ENCODE measurements at regions not wholly inside any gene's neighbourhood (a gene's known extent, or its start where the extent isn't known, plus 50 kb on each side); places are given as distances from the start of the nearest gene placed in this dataset.

GRCh38 chrX:39168609-39169008 lies 367.4 kb downstream of the MID1IP1 start:
- intact Hi-C loops (cut with micrococcal nuclease): loop anchor here (10.0 kb wide), 2 partner anchors 256 to 446 kb away; no protein-coding TSS in a partner anchor
- no peaks in the 10 kb centered on the region for H3K27me3 Mint-ChIP-seq (ENCODE audit: insufficient read depth)
- no peaks in the 10 kb centered on the region for H3K9me3 Mint-ChIP-seq

GRCh38 chrX:39169976-39170375 lies 368.7 kb downstream of the MID1IP1 start:
- peaks cover 37% of the 10 kb centered on the region for H3K4me1 Mint-ChIP-seq (ENCODE audit: low read depth)
- intact Hi-C loops (cut with micrococcal nuclease): loop anchor here (10.0 kb wide), 2 partner anchors 255 to 445 kb away; no protein-coding TSS in a partner anchor
- H3K36me3 Mint-ChIP-seq (ENCODE audit: low read depth): no peaks in the 10 kb centered on the region
- no peaks in the 10 kb centered on the region for H3K9me3 Mint-ChIP-seq
- H3K27ac Mint-ChIP-seq: no peak overlapping the region
- no peak for DNase-seq (ENCODE audit: low spot score)
- H3K27me3 Mint-ChIP-seq (ENCODE audit: insufficient read depth): no peaks in the 10 kb centered on the region
- no peak overlapping the region for H3K4me3 Mint-ChIP-seq

More at GRCh38 chrX:39168609-39169008, 367.4 kb downstream of the MID1IP1 start:
- peaks cover 34% of the 10 kb centered on the region for H3K4me1 Mint-ChIP-seq (ENCODE audit: low read depth)
- DNase-seq (ENCODE audit: low spot score): no peak
- no peak overlapping the region for H3K27ac Mint-ChIP-seq
- H3K36me3 Mint-ChIP-seq (ENCODE audit: low read depth): no peaks in the 10 kb centered on the region
- no peak overlapping the region for H3K4me3 Mint-ChIP-seq

- no peak for DNase-seq (ENCODE audit: low spot score)
- Mint-ChIP-seq H3K36me3 (ENCODE audit: low read depth) (no peaks in the 10 kb centered on the region), H3K4me3 (no peak overlapping the region), H3K27me3 (ENCODE audit: insufficient read depth) (no peaks in the 10 kb centered on the region), H3K9me3 (no peaks in the 10 kb centered on the region), H3K4me1 (ENCODE audit: low read depth) (peaks cover 37% of the 10 kb centered on the region), H3K27ac (no peak overlapping the region)
- intact Hi-C loops (cut with micrococcal nuclease): no loop called here
Observed at GRCh38 chrX:39170464-39170863, 369.2 kb downstream of the MID1IP1 start.

- no peak for DNase-seq (ENCODE audit: low spot score)
- H3K36me3 Mint-ChIP-seq (ENCODE audit: low read depth): no peaks in the 10 kb centered on the region
- H3K4me1 Mint-ChIP-seq (ENCODE audit: low read depth): peaks cover 35% of the 10 kb centered on the region
Observed at GRCh38 chrX:39171686-39172085, 370.4 kb downstream of the MID1IP1 start.

GRCh38 chrX:39174241-39174771 lies 373.0 kb downstream of the MID1IP1 start:
- H3K4me3 Mint-ChIP-seq: no peak overlapping the region
- no peaks in the 10 kb centered on the region for H3K27me3 Mint-ChIP-seq (ENCODE audit: insufficient read depth)
- H3K36me3 Mint-ChIP-seq (ENCODE audit: low read depth): no peaks in the 10 kb centered on the region
- no peak for DNase-seq (ENCODE audit: low spot score)
- H3K9me3 Mint-ChIP-seq: no peaks in the 10 kb centered on the region
- peaks cover 33% of the 10 kb centered on the region for H3K4me1 Mint-ChIP-seq (ENCODE audit: low read depth)
- intact Hi-C loops (cut with micrococcal nuclease): loop anchor here (1.0 to 2.0 kb wide), 2 partner anchors 22 to 30 kb away; no protein-coding TSS in a partner anchor
- peak overlapping the region; percentile 89 for H3K27ac Mint-ChIP-seq

More at GRCh38 chrX:39171686-39172085, 370.4 kb downstream of the MID1IP1 start:
- Mint-ChIP-seq H3K27ac (no peak overlapping the region), H3K4me3 (no peak overlapping the region), H3K27me3 (ENCODE audit: insufficient read depth) (no peaks in the 10 kb centered on the region), H3K9me3 (no peaks in the 10 kb centered on the region)
- intact Hi-C loops (cut with micrococcal nuclease): no loop called here

- H3K27ac Mint-ChIP-seq: peak overlapping the region; percentile 89
- no peaks in the 10 kb centered on the region for H3K27me3 Mint-ChIP-seq (ENCODE audit: insufficient read depth)
- no peaks in the 10 kb centered on the region for H3K36me3 Mint-ChIP-seq (ENCODE audit: low read depth)
- peaks cover 33% of the 10 kb centered on the region for H3K4me1 Mint-ChIP-seq (ENCODE audit: low read depth)
- no peaks in the 10 kb centered on the region for H3K9me3 Mint-ChIP-seq
- DNase-seq (ENCODE audit: low spot score): peak; percentile 7
- intact Hi-C loops (cut with micrococcal nuclease): loop anchor here (1.0 to 2.0 kb wide), 2 partner anchors 21 to 30 kb away; no protein-coding TSS in a partner anchor
- peak overlapping the region; percentile 22 for H3K4me3 Mint-ChIP-seq
Observed at GRCh38 chrX:39174772-39175417, 373.6 kb downstream of the MID1IP1 start.

GRCh38 chrX:39175418-39176057 lies 374.3 kb downstream of the MID1IP1 start:
- Mint-ChIP-seq H3K4me3 (peak overlapping the region; percentile 22), H3K27me3 (ENCODE audit: insufficient read depth) (no peaks in the 10 kb centered on the region), H3K36me3 (ENCODE audit: low read depth) (no peaks in the 10 kb centered on the region), H3K9me3 (no peaks in the 10 kb centered on the region), H3K4me1 (ENCODE audit: low read depth) (peaks cover 33% of the 10 kb centered on the region), H3K27ac (peak overlapping the region; percentile 89)
- no peak for DNase-seq (ENCODE audit: low spot score)
- intact Hi-C loops (cut with micrococcal nuclease): loop anchor here (2.0 kb wide), 1 partner anchor 29 kb away; no protein-coding TSS in a partner anchor

- no peak overlapping the region for H3K27ac Mint-ChIP-seq
- no peaks in the 10 kb centered on the region for H3K9me3 Mint-ChIP-seq
- no peaks in the 10 kb centered on the region for H3K27me3 Mint-ChIP-seq (ENCODE audit: insufficient read depth)
- peaks cover 33% of the 10 kb centered on the region for H3K4me1 Mint-ChIP-seq (ENCODE audit: low read depth)
- no peaks in the 10 kb centered on the region for H3K36me3 Mint-ChIP-seq (ENCODE audit: low read depth)
- DNase-seq (ENCODE audit: low spot score): no peak
- intact Hi-C loops (cut with micrococcal nuclease): no loop called here
- no peak overlapping the region for H3K4me3 Mint-ChIP-seq
Observed at GRCh38 chrX:39176105-39176504, 374.8 kb downstream of the MID1IP1 start.

GRCh38 chrX:39189431-39189830 lies 388.2 kb downstream of the MID1IP1 start:
- H3K27me3 Mint-ChIP-seq (ENCODE audit: insufficient read depth): no peaks in the 10 kb centered on the region
- H3K4me3 Mint-ChIP-seq: no peak overlapping the region
- H3K9me3 Mint-ChIP-seq: peaks cover 4% of the 10 kb centered on the region
- H3K27ac Mint-ChIP-seq: no peak overlapping the region
- no peak for DNase-seq (ENCODE audit: low spot score)
- intact Hi-C loops (cut with micrococcal nuclease): no loop called here
- peaks cover 6% of the 10 kb centered on the region for H3K4me1 Mint-ChIP-seq (ENCODE audit: low read depth)
- H3K36me3 Mint-ChIP-seq (ENCODE audit: low read depth): no peaks in the 10 kb centered on the region

- H3K27ac Mint-ChIP-seq: no peak overlapping the region
Observed at GRCh38 chrX:39194673-39195072, 393.4 kb downstream of the MID1IP1 start.

GRCh38 chrX:39195156-39195555 lies 393.9 kb downstream of the MID1IP1 start:
- H3K27ac Mint-ChIP-seq: peak overlapping the region; percentile 58

More at GRCh38 chrX:39194673-39195072, 393.4 kb downstream of the MID1IP1 start:
- DNase-seq (ENCODE audit: low spot score): no peak
- intact Hi-C loops (cut with micrococcal nuclease): loop anchor here (5.0 kb wide), 4 partner anchors 48 to 578 kb away; partner anchors contain the start of gene MID1IP1
- Mint-ChIP-seq H3K4me1 (ENCODE audit: low read depth) (peaks cover 34% of the 10 kb centered on the region), H3K36me3 (ENCODE audit: low read depth) (peaks cover 5% of the 10 kb centered on the region), H3K9me3 (peaks cover 5% of the 10 kb centered on the region), H3K4me3 (no peak overlapping the region), H3K27me3 (ENCODE audit: insufficient read depth) (no peaks in the 10 kb centered on the region)

GRCh38 chrX:39196192-39197102 lies 395.2 kb downstream of the MID1IP1 start:
- peaks cover 52% of the 10 kb centered on the region for H3K4me1 Mint-ChIP-seq (ENCODE audit: low read depth)
- peak overlapping the region; percentile 58 for H3K4me3 Mint-ChIP-seq

More at GRCh38 chrX:39195156-39195555, 393.9 kb downstream of the MID1IP1 start:
- intact Hi-C loops (cut with micrococcal nuclease): loop anchor here (5.0 kb wide), 4 partner anchors 47 to 577 kb away; partner anchors contain the start of gene MID1IP1
- peaks cover 5% of the 10 kb centered on the region for H3K9me3 Mint-ChIP-seq
- no peaks in the 10 kb centered on the region for H3K27me3 Mint-ChIP-seq (ENCODE audit: insufficient read depth)
- peaks cover 39% of the 10 kb centered on the region for H3K4me1 Mint-ChIP-seq (ENCODE audit: low read depth)
- peaks cover 6% of the 10 kb centered on the region for H3K36me3 Mint-ChIP-seq (ENCODE audit: low read depth)
- peak overlapping the region; percentile 54 for H3K4me3 Mint-ChIP-seq
- DNase-seq (ENCODE audit: low spot score): no peak

More at GRCh38 chrX:39196192-39197102, 395.2 kb downstream of the MID1IP1 start:
- Mint-ChIP-seq H3K27ac (peak overlapping the region; percentile 87), H3K9me3 (peaks cover 5% of the 10 kb centered on the region), H3K36me3 (ENCODE audit: low read depth) (peaks cover 6% of the 10 kb centered on the region), H3K27me3 (ENCODE audit: insufficient read depth) (no peaks in the 10 kb centered on the region)
- intact Hi-C loops (cut with micrococcal nuclease): loop anchor here (1.0 to 5.0 kb wide), 9 partner anchors 9 to 576 kb away; partner anchors contain the start of gene MID1IP1
- DNase-seq (ENCODE audit: low spot score): peak; percentile 44
